ENCODE measurements at regions not wholly inside any gene's neighbourhood (a gene's known extent, or its start where the extent isn't known, plus 50 kb on each side); places are given as distances from the start of the nearest gene placed in this dataset.

GRCh38 chr7:25636168-25636567 lies 407.9 kb upstream of the NPVF start:
- H3K27me3 ChIP-seq = no peaks in the 10 kb centered on the region
- 0 out of 22 replicates have a peak overlapping the region, but pooled peaks of 3 of the 11 experiments have one; percentile 2 to 73 (median 66) for H3K4me2 ChIP-seq
- no peak overlapping the region for H3K9ac ChIP-seq
- H3K4me3 ChIP-seq = no peak overlapping the region
- H3K9me3 ChIP-seq (replicated peaks in 1 of 11) = 0 out of 22 replicates have a peak, but pooled peaks cover 0 to 6% (median 0%) of the 10 kb centered on the region in 11 experiments
- no peaks in the 10 kb centered on the region for H4K20me1 ChIP-seq
- peaks cover 0 to 33% (median 26%) of the 10 kb centered on the region in 10 experiments; a peak in 16 of 20 replicates for H3K4me1 ChIP-seq
- H3K36me3 ChIP-seq = no peaks in the 10 kb centered on the region
- no peak for TF ChIP-seq Cebpa-rat (IDR thresholded peaks at IDR 0.05)
- no peak overlapping the region for H3K27ac ChIP-seq

GRCh38 chr7:25636871-25637283 lies 408.6 kb upstream of the NPVF start:
- Histone ChIP-seq H3K36me3 (no peaks in the 10 kb centered on the region), H3K27me3 (no peaks in the 10 kb centered on the region), H3K9me3 (replicated peaks in 1 of 11) (0 out of 22 replicates have a peak, but pooled peaks cover 0 to 6% (median 0%) of the 10 kb centered on the region in 11 experiments), H3K4me2 (peak overlapping the region in 6 of 11 experiments; percentile 59 to 73 (median 70); a peak in 8 of 22 replicates), H3K27ac (peak overlapping the region in 3 of 11 experiments; percentile 41 to 61 (median 50); a peak in 2 of 22 replicates), H4K20me1 (no peaks in the 10 kb centered on the region), H3K4me3 (no peak overlapping the region), H3K4me1 (peaks cover 0 to 33% (median 26%) of the 10 kb centered on the region in 10 experiments; a peak in 16 of 20 replicates), H3K9ac (no peak overlapping the region)
- no peak for TF ChIP-seq Cebpa-rat (IDR thresholded peaks at IDR 0.05)

- Histone ChIP-seq H4K20me1 (no peaks in the 10 kb centered on the region), H3K9me3 (replicated peaks in 1 of 11) (0 out of 22 replicates have a peak, but pooled peaks cover 0 to 6% (median 0%) of the 10 kb centered on the region in 11 experiments), H3K27me3 (no peaks in the 10 kb centered on the region), H3K4me1 (peaks cover 0 to 33% (median 26%) of the 10 kb centered on the region in 10 experiments; a peak in 16 of 20 replicates), H3K4me3 (no peak overlapping the region), H3K36me3 (no peaks in the 10 kb centered on the region), H3K9ac (peak overlapping the region in 1 of 11 experiments; percentile 49; a peak in 1 of 22 replicates), H3K27ac (peak overlapping the region in 7 of 11 experiments; percentile 36 to 74 (median 54); a peak in 12 of 22 replicates), H3K4me2 (peak overlapping the region in 10 of 11 experiments; percentile 4 to 73 (median 62); a peak in 17 of 22 replicates)
- TF ChIP-seq Cebpa-rat (IDR thresholded peaks at IDR 0.05) = no peak
Measured at GRCh38 chr7:25638068-25638467, 409.8 kb upstream of the NPVF start.

GRCh38 chr7:25638590-25639244 lies 410.4 kb upstream of the NPVF start:
- peak overlapping the region in 10 of 11 experiments; percentile 4 to 73 (median 62); a peak in 17 of 22 replicates for H3K4me2 ChIP-seq
- peak overlapping the region in 7 of 11 experiments; percentile 36 to 74 (median 54); a peak in 14 of 22 replicates for H3K27ac ChIP-seq
- no peak overlapping the region for H3K4me3 ChIP-seq
- H3K9me3 ChIP-seq (replicated peaks in 1 of 11) = 0 out of 22 replicates have a peak, but pooled peaks cover 0 to 6% (median 0%) of the 10 kb centered on the region in 11 experiments
- no peaks in the 10 kb centered on the region for H3K36me3 ChIP-seq
- no peaks in the 10 kb centered on the region for H3K27me3 ChIP-seq
- peak overlapping the region in 3 of 11 experiments; percentile 12 to 49 (median 18); a peak in 2 of 22 replicates for H3K9ac ChIP-seq
- H3K4me1 ChIP-seq = peaks cover 0 to 33% (median 26%) of the 10 kb centered on the region in 10 experiments; a peak in 16 of 20 replicates
- no peaks in the 10 kb centered on the region for H4K20me1 ChIP-seq
- no peak for TF ChIP-seq Cebpa-rat (IDR thresholded peaks at IDR 0.05)

GRCh38 chr7:25642849-25643248 lies 414.6 kb upstream of the NPVF start:
- H3K4me1 ChIP-seq = peaks cover 0 to 15% (median 14%) of the 10 kb centered on the region in 10 experiments; a peak in 16 of 20 replicates
- H4K20me1 ChIP-seq = no peaks in the 10 kb centered on the region
- no peak overlapping the region for H3K4me2 ChIP-seq
- no peak overlapping the region for H3K27ac ChIP-seq
- TF ChIP-seq Cebpa-rat (IDR thresholded peaks at IDR 0.05) = no peak
- no peak overlapping the region for H3K4me3 ChIP-seq
- H3K9me3 ChIP-seq (replicated peaks in 1 of 11) = no peaks in the 10 kb centered on the region
- no peaks in the 10 kb centered on the region for H3K27me3 ChIP-seq
- no peak overlapping the region for H3K9ac ChIP-seq
- no peaks in the 10 kb centered on the region for H3K36me3 ChIP-seq

GRCh38 chr7:25643286-25643685 lies 415.0 kb upstream of the NPVF start:
- no peak overlapping the region for H3K27ac ChIP-seq
- no peak overlapping the region for H3K9ac ChIP-seq
- no peaks in the 10 kb centered on the region for H3K9me3 ChIP-seq (replicated peaks in 1 of 11)
- H3K27me3 ChIP-seq = no peaks in the 10 kb centered on the region
- H3K4me1 ChIP-seq = peaks cover 0 to 10% (median 9%) of the 10 kb centered on the region in 10 experiments; a peak in 16 of 20 replicates
- H3K36me3 ChIP-seq = no peaks in the 10 kb centered on the region
- H3K4me3 ChIP-seq = no peak overlapping the region
- TF ChIP-seq Cebpa-rat (IDR thresholded peaks at IDR 0.05) = no peak
- no peak overlapping the region for H3K4me2 ChIP-seq
- H4K20me1 ChIP-seq = no peaks in the 10 kb centered on the region

GRCh38 chr7:25643770-25644394 lies 415.6 kb upstream of the NPVF start:
- Histone ChIP-seq H3K9ac (no peak overlapping the region), H3K4me2 (no peak overlapping the region), H3K27me3 (no peaks in the 10 kb centered on the region), H3K4me3 (no peak overlapping the region), H3K9me3 (replicated peaks in 1 of 11) (no peaks in the 10 kb centered on the region), H3K36me3 (no peaks in the 10 kb centered on the region), H4K20me1 (no peaks in the 10 kb centered on the region), H3K4me1 (peaks cover 0 to 4% (median 3%) of the 10 kb centered on the region in 10 experiments; a peak in 15 of 20 replicates), H3K27ac (no peak overlapping the region)
- TF ChIP-seq Cebpa-rat (IDR thresholded peaks at IDR 0.05) = no peak

- Histone ChIP-seq H3K4me2 (no peak overlapping the region), H3K36me3 (no peaks in the 10 kb centered on the region), H3K27ac (no peak overlapping the region), H3K9ac (no peak overlapping the region), H3K4me1 (no peaks in the 10 kb centered on the region), H4K20me1 (no peaks in the 10 kb centered on the region), H3K4me3 (no peak overlapping the region), H3K27me3 (no peaks in the 10 kb centered on the region), H3K9me3 (replicated peaks in 1 of 11) (no peaks in the 10 kb centered on the region)
- TF ChIP-seq Cebpa-rat (IDR thresholded peaks at IDR 0.05) = no peak
Measured at GRCh38 chr7:25646726-25647413, 418.6 kb upstream of the NPVF start.

All from BLaER1 treated with 17β-estradiol and CSF1 and Interleukin-3, amounts not matched to agents 10 nM and 100 nM (cell line).